ENCODE measurements at regions not wholly inside any gene's neighbourhood (a gene's known extent, or its start where the extent isn't known, plus 50 kb on each side); places are given as distances from the start of the nearest gene placed in this dataset.
"Not testable (repeated sequence)": the region's sequence is repeated elsewhere in the genome, so short reads cannot be mapped to it uniquely, and the experiment has no call there.

GRCh38 chr6:6875818-6876470 is 231.8 kb upstream of the RREB1 start (continued):
- TF ChIP-seq REST (IDR thresholded peaks at IDR 0.05; ENCODE audit: unreplicated experiment) (no peak), CTCF (conservative IDR thresholded peaks at IDR 0.05; ENCODE audit: low read depth in 2 of 2) (no peak), ZNF114 (CRISPR knock-in tag; IDR thresholded peaks at IDR 0.05) (no peak), NANOG (IDR thresholded peaks at IDR 0.05; ENCODE audit: borderline replicate concordance) (no peak), ZNF331 (CRISPR knock-in tag; IDR thresholded peaks at IDR 0.05; ENCODE audit: low read depth) (no peak), ETS1 (IDR thresholded peaks at IDR 0.05) (no peak), CREB1 (CRISPR knock-in tag; IDR thresholded peaks at IDR 0.05; ENCODE audit: low read depth) (no peak), JUNB (IDR thresholded peaks at IDR 0.05; ENCODE audit: unreplicated experiment) (no peak), EZH2phosphoT487 (IDR thresholded peaks at IDR 0.05; ENCODE audit: unreplicated experiment) (no peak), EZH2 (IDR thresholded peaks at IDR 0.05; ENCODE audit: low read depth, unreplicated experiment) (no peak), POLR2AphosphoS5 (IDR thresholded peaks at IDR 0.05; ENCODE audit: low read depth) (no peak), STAT1 (IDR thresholded peaks at IDR 0.05; ENCODE audit: unreplicated experiment) (no peak)

GRCh38 chr6:6877792-6878191 is 230.0 kb upstream of the RREB1 start:
- H3K27me3 Mint-ChIP-seq (ENCODE audit: insufficient read depth, low read depth, poor library complexity); H3K27ac Mint-ChIP-seq; H3K4me2 ChIP-seq; H3K36me3 Mint-ChIP-seq (ENCODE audit: low read depth); H3K27ac ChIP-seq (ENCODE audit: low read depth); H3K27me3 ChIP-seq (ENCODE audit: insufficient read depth); H3K36me3 ChIP-seq (ENCODE audit: insufficient read depth); H3K9me3 Mint-ChIP-seq; ATAC-seq; H2AFZ ChIP-seq; H3K79me2 ChIP-seq (replicated peaks; ENCODE audit: insufficient read depth); H3K4me1 ChIP-seq (ENCODE audit: insufficient read depth); DNase-seq (ENCODE audit: low spot score); H3K4me3 Mint-ChIP-seq; H3F3A ChIP-seq (replicated peaks; ENCODE audit: low read depth); H3K4me1 Mint-ChIP-seq; H3K4me3 ChIP-seq; H4K20me1 ChIP-seq (replicated peaks; ENCODE audit: insufficient read depth): not testable (repeated sequence)
- peaks cover 10% of the 10 kb centered on the region; the same call in 1 of the 2 replicates for H3K9me2 ChIP-seq (ENCODE audit: insufficient read depth)
